ENCODE measurements at regions not wholly inside any gene's neighbourhood (a gene's known extent, or its start where the extent isn't known, plus 50 kb on each side); places are given as distances from the start of the nearest gene placed in this dataset.

- Histone ChIP-seq H3K9me3 (replicated peaks; ENCODE audit: control insufficient read depth, insufficient read depth, low read depth, low read length) (no peaks in the 10 kb centered on the region), H3K4me2 (ENCODE audit: insufficient read depth, low read length) (no peak overlapping the region), H3K9ac (ENCODE audit: insufficient read depth in 1 of 2, low read depth in 2 of 2, low read length in 2 of 2) (no peak overlapping the region), H3K36me3 (ENCODE audit: control insufficient read depth, insufficient read depth, low read length) (no peaks in the 10 kb centered on the region), H3K4me1 (replicated peaks in 1 of 2; ENCODE audit: control insufficient read depth in 2 of 2, insufficient read depth in 2 of 2, low read length in 2 of 2) (no peaks in the 10 kb centered on the region), H3K9me1 (ENCODE audit: control insufficient read depth, insufficient read depth, low read length) (no peaks in the 10 kb centered on the region), H3K27ac (ENCODE audit: extremely low read depth, low read depth, low read length) (no peak overlapping the region), H3K27me3 (ENCODE audit: control insufficient read depth in 2 of 2, insufficient read depth in 2 of 2, low read length in 2 of 2) (no peaks in the 10 kb centered on the region), H3K79me2 (ENCODE audit: control insufficient read depth, insufficient read depth, low read length) (peaks cover 12% of the 10 kb centered on the region; the same call in 2 of the 3 replicates), H2AFZ (ENCODE audit: low read depth, low read length) (no peak overlapping the region), H3K4me3 (no peak overlapping the region), H4K20me1 (replicated peaks; ENCODE audit: control insufficient read depth, insufficient read depth, low read length) (no peaks in the 10 kb centered on the region)
- FAIRE-seq (peak; percentile 19), ATAC-seq (peak; percentile 75), DNase-seq (ENCODE audit: extremely low read depth in 1 of 4, low spot score in 3 of 4) (peak in 2 of 4 experiments; percentile 15 to 25)
- 30% methylated on average over 5 of the region's 5 CpGs for WGBS (ENCODE audit: insufficient coverage, low coverage, missing lambda C conversion rate)
- ChIA-PET CTCF (ENCODE audit: low intra/inter-chr PET ratio) (interaction anchor here (1.1 kb wide), 2 partner anchors 1516 to 1816 kb away, joined by 3 read pairs; no protein-coding TSS in a partner anchor), POLR2A (no interaction called here)
- in situ Hi-C loops (cut with MboI) (no loop called here), intact Hi-C loops (cut with micrococcal nuclease) (loop anchor here (5.0 kb wide), 5 partner anchors 440 to 1815 kb away; no protein-coding TSS in a partner anchor)
- BruUV-seq (replicated peaks) = no TSS peak
- TF ChIP-seq, protein P1, sequence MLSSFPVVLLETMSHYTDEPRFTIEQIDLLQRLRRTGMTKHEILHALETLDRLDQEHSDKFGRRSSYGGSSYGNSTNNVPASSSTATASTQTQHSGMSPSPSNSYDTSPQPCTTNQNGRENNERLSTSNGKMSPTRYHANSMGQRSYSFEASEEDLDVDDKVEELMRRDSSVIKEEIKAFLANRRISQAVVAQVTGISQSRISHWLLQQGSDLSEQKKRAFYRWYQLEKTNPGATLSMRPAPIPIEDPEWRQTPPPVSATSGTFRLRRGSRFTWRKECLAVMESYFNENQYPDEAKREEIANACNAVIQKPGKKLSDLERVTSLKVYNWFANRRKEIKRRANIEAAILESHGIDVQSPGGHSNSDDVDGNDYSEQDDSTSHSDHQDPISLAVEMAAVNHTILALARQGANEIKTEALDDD (IDR thresholded peaks at IDR 0.05) = peak; percentile 47; the same call in 1 of the 2 replicates
- TF ChIP-seq ZNF717 (CRISPR knock-in tag; IDR thresholded peaks at IDR 0.05) = no peak
- TF ChIP-seq, protein P2, sequence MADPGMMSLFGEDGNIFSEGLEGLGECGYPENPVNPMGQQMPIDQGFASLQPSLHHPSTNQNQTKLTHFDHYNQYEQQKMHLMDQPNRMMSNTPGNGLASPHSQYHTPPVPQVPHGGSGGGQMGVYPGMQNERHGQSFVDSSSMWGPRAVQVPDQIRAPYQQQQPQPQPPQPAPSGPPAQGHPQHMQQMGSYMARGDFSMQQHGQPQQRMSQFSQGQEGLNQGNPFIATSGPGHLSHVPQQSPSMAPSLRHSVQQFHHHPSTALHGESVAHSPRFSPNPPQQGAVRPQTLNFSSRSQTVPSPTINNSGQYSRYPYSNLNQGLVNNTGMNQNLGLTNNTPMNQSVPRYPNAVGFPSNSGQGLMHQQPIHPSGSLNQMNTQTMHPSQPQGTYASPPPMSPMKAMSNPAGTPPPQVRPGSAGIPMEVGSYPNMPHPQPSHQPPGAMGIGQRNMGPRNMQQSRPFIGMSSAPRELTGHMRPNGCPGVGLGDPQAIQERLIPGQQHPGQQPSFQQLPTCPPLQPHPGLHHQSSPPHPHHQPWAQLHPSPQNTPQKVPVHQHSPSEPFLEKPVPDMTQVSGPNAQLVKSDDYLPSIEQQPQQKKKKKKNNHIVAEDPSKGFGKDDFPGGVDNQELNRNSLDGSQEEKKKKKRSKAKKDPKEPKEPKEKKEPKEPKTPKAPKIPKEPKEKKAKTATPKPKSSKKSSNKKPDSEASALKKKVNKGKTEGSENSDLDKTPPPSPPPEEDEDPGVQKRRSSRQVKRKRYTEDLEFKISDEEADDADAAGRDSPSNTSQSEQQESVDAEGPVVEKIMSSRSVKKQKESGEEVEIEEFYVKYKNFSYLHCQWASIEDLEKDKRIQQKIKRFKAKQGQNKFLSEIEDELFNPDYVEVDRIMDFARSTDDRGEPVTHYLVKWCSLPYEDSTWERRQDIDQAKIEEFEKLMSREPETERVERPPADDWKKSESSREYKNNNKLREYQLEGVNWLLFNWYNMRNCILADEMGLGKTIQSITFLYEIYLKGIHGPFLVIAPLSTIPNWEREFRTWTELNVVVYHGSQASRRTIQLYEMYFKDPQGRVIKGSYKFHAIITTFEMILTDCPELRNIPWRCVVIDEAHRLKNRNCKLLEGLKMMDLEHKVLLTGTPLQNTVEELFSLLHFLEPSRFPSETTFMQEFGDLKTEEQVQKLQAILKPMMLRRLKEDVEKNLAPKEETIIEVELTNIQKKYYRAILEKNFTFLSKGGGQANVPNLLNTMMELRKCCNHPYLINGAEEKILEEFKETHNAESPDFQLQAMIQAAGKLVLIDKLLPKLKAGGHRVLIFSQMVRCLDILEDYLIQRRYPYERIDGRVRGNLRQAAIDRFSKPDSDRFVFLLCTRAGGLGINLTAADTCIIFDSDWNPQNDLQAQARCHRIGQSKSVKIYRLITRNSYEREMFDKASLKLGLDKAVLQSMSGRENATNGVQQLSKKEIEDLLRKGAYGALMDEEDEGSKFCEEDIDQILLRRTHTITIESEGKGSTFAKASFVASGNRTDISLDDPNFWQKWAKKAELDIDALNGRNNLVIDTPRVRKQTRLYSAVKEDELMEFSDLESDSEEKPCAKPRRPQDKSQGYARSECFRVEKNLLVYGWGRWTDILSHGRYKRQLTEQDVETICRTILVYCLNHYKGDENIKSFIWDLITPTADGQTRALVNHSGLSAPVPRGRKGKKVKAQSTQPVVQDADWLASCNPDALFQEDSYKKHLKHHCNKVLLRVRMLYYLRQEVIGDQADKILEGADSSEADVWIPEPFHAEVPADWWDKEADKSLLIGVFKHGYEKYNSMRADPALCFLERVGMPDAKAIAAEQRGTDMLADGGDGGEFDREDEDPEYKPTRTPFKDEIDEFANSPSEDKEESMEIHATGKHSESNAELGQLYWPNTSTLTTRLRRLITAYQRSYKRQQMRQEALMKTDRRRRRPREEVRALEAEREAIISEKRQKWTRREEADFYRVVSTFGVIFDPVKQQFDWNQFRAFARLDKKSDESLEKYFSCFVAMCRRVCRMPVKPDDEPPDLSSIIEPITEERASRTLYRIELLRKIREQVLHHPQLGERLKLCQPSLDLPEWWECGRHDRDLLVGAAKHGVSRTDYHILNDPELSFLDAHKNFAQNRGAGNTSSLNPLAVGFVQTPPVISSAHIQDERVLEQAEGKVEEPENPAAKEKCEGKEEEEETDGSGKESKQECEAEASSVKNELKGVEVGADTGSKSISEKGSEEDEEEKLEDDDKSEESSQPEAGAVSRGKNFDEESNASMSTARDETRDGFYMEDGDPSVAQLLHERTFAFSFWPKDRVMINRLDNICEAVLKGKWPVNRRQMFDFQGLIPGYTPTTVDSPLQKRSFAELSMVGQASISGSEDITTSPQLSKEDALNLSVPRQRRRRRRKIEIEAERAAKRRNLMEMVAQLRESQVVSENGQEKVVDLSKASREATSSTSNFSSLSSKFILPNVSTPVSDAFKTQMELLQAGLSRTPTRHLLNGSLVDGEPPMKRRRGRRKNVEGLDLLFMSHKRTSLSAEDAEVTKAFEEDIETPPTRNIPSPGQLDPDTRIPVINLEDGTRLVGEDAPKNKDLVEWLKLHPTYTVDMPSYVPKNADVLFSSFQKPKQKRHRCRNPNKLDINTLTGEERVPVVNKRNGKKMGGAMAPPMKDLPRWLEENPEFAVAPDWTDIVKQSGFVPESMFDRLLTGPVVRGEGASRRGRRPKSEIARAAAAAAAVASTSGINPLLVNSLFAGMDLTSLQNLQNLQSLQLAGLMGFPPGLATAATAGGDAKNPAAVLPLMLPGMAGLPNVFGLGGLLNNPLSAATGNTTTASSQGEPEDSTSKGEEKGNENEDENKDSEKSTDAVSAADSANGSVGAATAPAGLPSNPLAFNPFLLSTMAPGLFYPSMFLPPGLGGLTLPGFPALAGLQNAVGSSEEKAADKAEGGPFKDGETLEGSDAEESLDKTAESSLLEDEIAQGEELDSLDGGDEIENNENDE (IDR thresholded peaks at IDR 0.05; ENCODE audit: low read depth, low read length) = no peak
- TF ChIP-seq ZNF316 (IDR thresholded peaks at IDR 0.05) = no peak
- no peak for TF ChIP-seq ZNF785 (CRISPR knock-in tag; IDR thresholded peaks at IDR 0.05)
- TF ChIP-seq CBX5 (IDR thresholded peaks at IDR 0.05; ENCODE audit: borderline replicate concordance, low read depth) = no peak
- no peak for TF ChIP-seq EHMT2 (IDR thresholded peaks at IDR 0.05)
- TF ChIP-seq DEAF1 (CRISPR knock-in tag; IDR thresholded peaks at IDR 0.05) = 0 out of 2 replicates have a peak, but pooled peaks have one; percentile 21
Measured at GRCh38 chr2:155377266-155377680, 678.8 kb downstream of the KCNJ3 start.

Data from K562 (cell line).